Stimulated activated CD8-positive, alpha-beta memory T cell treated with anti-CD3 and anti-CD28 coated beads, Interleukin-7, amount 100 ng/mL, for 1 hour (primary cell): ENCODE measurements at regions not wholly inside any gene's neighbourhood (a gene's known extent, or its start where the extent isn't known, plus 50 kb on each side); places are given as distances from the start of the nearest gene placed in this dataset.
"Not testable (repeated sequence)": the region's sequence is repeated elsewhere in the genome, so short reads cannot be mapped to it uniquely, and the experiment has no call there.

ENCODE experiments used
- DNase-seq, 2 donors: peaks; one replicate each; pipeline ENCODE4 v3.0.0-alpha.2; 2020; ENCODE audit warnings: low read depth in 2 of 2

- DNase-seq = not testable (repeated sequence)
These were observed 51.0 kb upstream of the CDYL start for GRCh38 chr6:4725136-4725760.

GRCh38 chr6:4724727-4725126, 51.5 kb upstream of the CDYL start:
- not testable (repeated sequence) for DNase-seq

- DNase-seq = no peak
These were observed 52.8 kb upstream of the CDYL start for GRCh38 chr6:4723383-4723782.

- not testable (repeated sequence) for DNase-seq
These were observed 54.8 kb upstream of the CDYL start for GRCh38 chr6:4721368-4721767.

- DNase-seq = no peak
These were observed 56.7 kb upstream of the CDYL start for GRCh38 chr6:4719491-4719890.

GRCh38 chr6:4717856-4718255, 58.3 kb upstream of the CDYL start:
- DNase-seq = no peak

GRCh38 chr6:4717124-4717523, 59.1 kb upstream of the CDYL start:
- no peak for DNase-seq

GRCh38 chr6:4714961-4715501, 61.2 kb upstream of the CDYL start:
- no peak for DNase-seq

- DNase-seq = no peak
These were observed 63.9 kb upstream of the CDYL start for GRCh38 chr6:4712291-4712690.

- no peak for DNase-seq
These were observed 69.2 kb upstream of the CDYL start for GRCh38 chr6:4707011-4707410.

- no peak for DNase-seq
These were observed 70.4 kb upstream of the CDYL start for GRCh38 chr6:4705809-4706208.

- DNase-seq = no peak
These were observed 72.8 kb upstream of the CDYL start for GRCh38 chr6:4703382-4703781.

GRCh38 chr6:4698901-4699659, 77.1 kb upstream of the CDYL start:
- no peak for DNase-seq

- DNase-seq = no peak
These were observed 82.8 kb upstream of the CDYL start for GRCh38 chr6:4693173-4693970.

GRCh38 chr6:4692664-4693063, 83.5 kb upstream of the CDYL start:
- DNase-seq = no peak

- DNase-seq = no peak
These were observed 87.9 kb upstream of the CDYL start for GRCh38 chr6:4687989-4688947.

- no peak for DNase-seq
These were observed 88.6 kb upstream of the CDYL start for GRCh38 chr6:4687656-4687988.

GRCh38 chr6:4682431-4683097, 93.6 kb upstream of the CDYL start:
- DNase-seq = no peak

- no peak for DNase-seq
These were observed 97.5 kb upstream of the CDYL start for GRCh38 chr6:4678506-4679300.

- no peak for DNase-seq
These were observed 98.5 kb upstream of the CDYL start for GRCh38 chr6:4677751-4678065.
